GM19395 (cell line): ENCODE measurements at regions not wholly inside any gene's neighbourhood (a gene's known extent, or its start where the extent isn't known, plus 50 kb on each side); places are given as distances from the start of the nearest gene placed in this dataset.

Experiments used
- ATAC-seq: cut with Tn5 transposase; IDR thresholded peaks from one replicate; pipeline ENCODE4 v1.9.1; 2021; ENCODE audit warnings: mild to moderate bottlenecking, moderate library complexity; ENCODE audit not compliant: unreplicated experiment

DNA sequence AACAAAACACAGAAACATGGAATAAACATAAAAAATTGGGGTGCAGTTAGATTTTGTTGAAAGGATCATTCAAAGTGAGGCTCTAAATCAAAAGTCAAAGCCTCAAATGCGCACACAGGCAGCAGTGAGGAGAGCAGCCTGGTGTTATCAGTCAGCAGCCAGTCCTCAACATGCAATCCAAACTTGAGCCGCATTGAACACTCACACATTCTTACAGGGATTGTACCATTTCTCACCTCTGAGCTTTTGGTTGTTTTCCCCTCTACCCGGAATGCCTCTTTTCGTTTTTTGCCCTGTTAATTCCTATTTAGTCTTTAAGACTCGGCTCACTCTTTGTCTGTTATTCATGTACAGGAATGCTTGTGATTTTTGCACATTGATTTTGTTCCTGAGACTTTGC, 81.1 kb upstream of the PUM3 start:
- ATAC-seq: no peak

DNA sequence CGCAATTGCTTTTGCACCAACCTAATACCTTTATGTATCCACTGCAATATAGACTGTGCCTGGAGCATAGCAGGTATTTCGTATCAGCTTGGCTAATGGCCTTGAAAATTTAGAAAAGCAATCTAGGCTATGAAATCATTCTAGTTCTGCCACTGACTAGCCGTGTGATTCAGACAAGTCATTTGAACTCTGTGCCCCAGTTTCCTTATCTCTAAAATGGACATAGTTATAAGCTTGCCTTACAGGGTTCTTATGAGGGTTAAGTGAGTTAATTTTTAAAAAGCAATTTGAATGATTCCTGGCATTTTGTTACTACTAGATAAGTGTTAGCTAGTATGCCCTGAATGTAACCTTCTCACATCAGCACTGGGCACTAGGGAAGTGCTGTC, 80.5 kb upstream of the PUM3 start:
- ATAC-seq: no peak

DNA sequence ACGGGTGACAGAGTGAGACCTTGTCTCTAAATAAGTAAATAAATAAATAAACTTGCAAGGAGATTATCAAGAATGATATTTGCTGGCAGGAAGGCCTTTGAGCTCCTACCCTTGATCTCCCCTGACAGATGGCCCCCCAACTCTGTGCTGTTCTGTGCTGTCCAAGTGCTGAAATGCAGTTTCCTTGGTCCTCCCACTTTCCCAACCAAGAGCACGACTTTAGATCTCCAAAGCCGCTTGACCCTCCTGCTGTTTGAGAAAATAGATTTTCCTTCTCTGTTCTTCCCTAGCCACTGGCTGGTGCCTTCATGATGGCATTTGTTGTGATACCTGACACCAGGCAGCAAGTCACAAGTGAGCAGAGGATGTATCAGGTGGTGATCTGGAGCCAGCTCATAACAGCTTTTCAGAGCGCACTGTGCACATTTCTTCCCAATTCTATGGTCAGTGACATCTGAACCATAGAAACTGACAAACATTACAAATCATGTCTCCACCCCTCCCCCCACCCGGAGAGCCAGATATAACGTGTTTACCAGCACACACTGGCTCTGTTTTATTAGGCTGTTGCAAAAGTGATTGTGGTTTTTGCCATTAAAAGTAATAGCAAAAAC, 80.0 kb upstream of the PUM3 start:
- no peak for ATAC-seq

DNA sequence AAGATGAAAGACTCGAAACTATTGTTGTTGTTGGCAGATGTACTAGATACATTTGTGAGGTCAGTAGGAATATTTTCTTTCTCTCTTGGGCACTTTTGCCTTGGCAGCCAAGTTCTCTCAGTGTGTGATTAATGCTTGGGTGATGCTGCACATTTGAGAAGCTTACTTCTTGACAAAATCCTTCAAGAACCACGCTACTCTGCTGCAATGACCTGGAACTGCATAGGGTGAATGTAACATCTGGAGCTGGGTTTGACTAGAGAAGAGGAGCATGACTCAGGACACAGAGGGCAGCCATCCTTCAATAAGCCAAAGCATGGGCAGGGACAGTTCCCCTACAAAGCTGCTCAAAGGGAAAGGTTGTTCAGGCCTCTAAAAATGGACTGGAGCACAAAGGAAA, 75.5 kb upstream of the PUM3 start:
- no peak for ATAC-seq

DNA sequence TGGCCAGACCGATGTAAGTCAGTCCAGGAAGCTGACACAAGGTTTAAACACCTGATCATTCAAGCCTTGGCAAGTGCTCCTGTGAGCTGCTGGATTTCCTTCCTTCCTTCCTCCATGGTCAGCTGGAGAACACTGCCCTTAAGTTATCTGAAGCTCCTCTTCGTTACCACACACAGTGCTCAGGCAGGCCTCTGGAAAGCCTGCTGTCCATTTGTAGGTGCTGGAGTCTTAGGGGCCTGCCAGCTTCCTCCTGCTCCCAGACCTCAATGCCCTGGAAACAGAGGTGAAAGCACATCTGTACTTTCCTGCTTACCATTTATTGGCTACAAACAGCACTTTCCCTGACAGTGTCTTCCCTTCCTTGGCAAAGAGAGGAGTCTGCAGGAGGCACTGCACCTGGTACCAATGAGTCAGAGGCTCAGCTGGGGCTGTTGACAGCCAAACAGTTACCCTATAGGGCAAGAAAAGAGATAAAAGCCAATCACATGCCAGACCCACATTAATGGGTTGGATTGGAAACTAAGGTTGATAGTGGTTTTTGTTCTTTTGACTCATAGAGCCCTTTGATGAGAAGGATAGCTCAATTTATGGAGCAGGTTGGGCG, 72.6 kb upstream of the PUM3 start:
- no peak for ATAC-seq

DNA sequence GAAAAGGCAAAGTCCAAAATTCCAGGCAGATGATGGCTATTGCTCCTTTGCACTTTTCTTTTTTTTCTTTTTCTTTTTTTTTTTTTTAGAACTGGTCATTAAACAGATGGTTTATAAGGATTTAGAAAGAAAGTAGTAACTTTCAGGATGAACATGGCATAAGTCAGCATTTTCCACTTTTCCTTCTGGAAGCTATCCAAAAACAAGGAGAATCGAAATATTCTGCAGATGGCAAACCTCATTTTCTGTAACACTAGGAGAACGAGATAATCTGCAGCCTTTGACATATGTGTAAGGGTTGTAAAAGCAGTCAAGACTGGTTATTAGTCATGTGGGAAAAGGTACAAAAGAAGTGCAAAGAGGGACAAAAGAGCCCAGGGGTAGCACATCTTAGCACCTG, 69.1 kb upstream of the PUM3 start:
- ATAC-seq: no peak

DNA sequence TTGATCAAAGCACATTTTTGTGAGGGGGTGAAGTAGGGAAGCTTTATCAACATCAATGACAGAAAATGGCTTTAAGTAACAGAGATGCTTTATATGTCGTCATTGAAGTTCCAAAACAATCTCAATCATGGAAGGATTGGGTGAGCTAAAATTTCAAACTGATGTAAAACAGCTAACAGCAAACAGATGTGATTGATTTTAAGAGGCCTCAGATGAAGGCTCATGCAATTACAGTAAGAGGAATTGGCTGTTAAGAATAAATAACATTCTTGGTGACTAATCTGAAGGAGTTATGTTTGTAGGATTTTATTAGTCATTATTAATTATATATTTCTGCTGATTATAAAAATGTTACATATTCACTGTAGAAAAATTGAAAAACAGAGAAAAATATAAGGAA, 63.5 kb upstream of the PUM3 start:
- no peak for ATAC-seq

DNA sequence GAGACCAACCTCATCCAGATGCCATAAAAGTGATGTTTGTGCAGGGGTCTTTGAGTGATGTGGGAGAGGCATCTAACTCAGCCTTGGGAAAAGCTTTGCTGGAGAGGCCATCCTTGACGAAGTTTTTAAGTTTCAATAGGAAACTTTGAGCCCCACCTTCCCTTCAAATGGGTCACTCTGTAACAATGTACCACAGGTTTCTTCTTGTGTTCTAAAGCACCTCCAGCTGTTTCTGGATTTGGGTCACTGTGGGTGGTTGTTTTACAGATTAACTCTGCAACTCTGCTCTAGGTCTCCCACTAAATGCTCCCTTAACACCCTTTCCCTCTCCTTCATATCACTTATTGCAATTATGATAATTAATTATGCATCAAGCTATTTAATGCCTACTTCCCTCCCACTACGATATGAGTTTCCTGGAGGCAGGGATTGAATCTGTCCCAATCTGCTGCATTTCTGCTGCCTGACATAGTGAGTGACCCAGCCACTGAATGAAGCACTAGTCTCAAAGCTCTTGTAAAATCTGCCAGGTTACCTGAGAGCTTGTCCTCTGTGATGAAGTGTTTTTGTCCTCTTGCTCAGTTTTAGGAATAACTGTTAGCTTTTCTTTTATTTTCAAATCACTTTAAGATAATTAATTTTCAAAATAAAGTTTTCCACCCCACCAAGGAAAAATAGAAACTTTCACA, 60.5 kb upstream of the PUM3 start:
- no peak for ATAC-seq
